IMR-90 (cell line): ENCODE measurements at regions not wholly inside any gene's neighbourhood (a gene's known extent, or its start where the extent isn't known, plus 50 kb on each side); places are given as distances from the start of the nearest gene placed in this dataset.

Experiments
- ATAC-seq: fragments of 200-7000 bp; cut with Tn5 transposase; 2 replicates; pipeline ENCODE4 v1.9.1; 2020; ENCODE audit warnings: low read depth, mild to moderate bottlenecking, moderate library complexity
- BruUV-seq: library from RNA; stranded (reverse); fragments of 400-500 nt; replicated peaks from 2 replicates; lab custom pipeline; 2021; lab: Mats Ljungman, UMichigan
- CTCF ChIA-PET: fragments of 300-600 bp; formaldehyde crosslinking; extraction: SDS; loops from one replicate; lab custom pipeline; 2021; ENCODE audit warnings: antibody characterized with exemption; lab: Yijun Ruan, JAX
- POLR2A ChIA-PET: fragments of 300-600 bp; sonication (Branson Sonifier 250); formaldehyde crosslinking; loops from one replicate; lab custom pipeline; 2022; ENCODE audit warnings: antibody characterized with exemption; ENCODE audit not compliant: unreplicated experiment; lab: Charles Lee
- DNase-seq: peaks from one replicate; pipeline ENCODE4 v3.0.0; 2013
- H2AFZ ChIP-seq: replicated peaks from 2 replicates; pipeline ENCODE3; 2013; ENCODE audit warnings: low read length, mild to moderate bottlenecking; ENCODE audit not compliant: poor library complexity
- H2AK5ac ChIP-seq: 2 replicates; pipeline ENCODE4 v1.6.1; 2013; ENCODE audit warnings: low read depth, low read length, inconsistent platforms
- H2AK9ac ChIP-seq: replicated peaks from 2 replicates; pipeline ENCODE3; 2013; ENCODE audit warnings: mild to moderate bottlenecking, low read depth, low read length, moderate library complexity; ENCODE audit not compliant: poor library complexity
- H2BK120ac ChIP-seq: 2 replicates; pipeline ENCODE4 v1.6.1; 2013; ENCODE audit warnings: low read depth, low read length, inconsistent platforms
- H2BK15ac ChIP-seq: 3 replicates; pipeline ENCODE4 v1.6.1; 2013; ENCODE audit warnings: low read depth, low read length, inconsistent platforms
- H2BK20ac ChIP-seq: 2 replicates; pipeline ENCODE4 v1.6.1; 2013; ENCODE audit warnings: low read depth, mild to moderate bottlenecking, inconsistent platforms, low read length, moderate library complexity
- H2BK5ac ChIP-seq: 2 replicates; pipeline ENCODE4 v1.6.1; 2013; ENCODE audit warnings: mild to moderate bottlenecking, low read depth, low read length, inconsistent platforms; ENCODE audit not compliant: poor library complexity, severe bottlenecking
- H3K14ac ChIP-seq: replicated peaks from 2 replicates; pipeline ENCODE4 v1.6.1; 2013; ENCODE audit warnings: low read depth, low read length, inconsistent platforms
- H3K18ac ChIP-seq: 2 replicates; pipeline ENCODE4 v1.6.1; 2013; ENCODE audit warnings: low read depth, low read length, control low read depth
- H3K23ac ChIP-seq: 2 replicates; pipeline ENCODE4 v1.6.1; 2013; ENCODE audit warnings: low read depth, low read length, inconsistent platforms
- H3K27ac ChIP-seq: 2 replicates; pipeline ENCODE4 v1.5.1; 2013; ENCODE audit warnings: mild to moderate bottlenecking, control low read depth, low read length; ENCODE audit not compliant: insufficient read depth
- H3K27me3 ChIP-seq: 2 replicates; pipeline ENCODE4 v1.6.1; 2013; ENCODE audit warnings: low read length; ENCODE audit not compliant: control insufficient read depth, insufficient read depth
- H3K36me3 ChIP-seq: 2 replicates; pipeline ENCODE4 v1.6.1; 2013; ENCODE audit warnings: low read length, mixed read lengths; ENCODE audit not compliant: control insufficient read depth, insufficient read depth
- H3K4ac ChIP-seq: 2 replicates; pipeline ENCODE4 v1.6.1; 2013; ENCODE audit warnings: low read depth, low read length, inconsistent platforms
- H3K4me1 ChIP-seq: 2 replicates; pipeline ENCODE4 v1.6.1; 2013; ENCODE audit warnings: low read length, mixed read lengths; ENCODE audit not compliant: control insufficient read depth, insufficient read depth
- H3K4me2 ChIP-seq: 2 replicates; pipeline ENCODE4 v1.6.1; 2013; ENCODE audit warnings: low read depth, mild to moderate bottlenecking, control low read depth, low read length, moderate library complexity
- H3K4me3 ChIP-seq: 2 replicates; pipeline ENCODE4 v1.5.1; 2013; ENCODE audit warnings: low read depth, mild to moderate bottlenecking, control low read depth, low read length, moderate library complexity; ENCODE audit not compliant: insufficient read depth
- H3K56ac ChIP-seq: 2 replicates; pipeline ENCODE4 v1.6.1; 2013; ENCODE audit warnings: low read length, inconsistent platforms; ENCODE audit not compliant: insufficient read depth; ENCODE audit errors: extremely low read depth
- H3K79me1 ChIP-seq, 2 experiments: 2 replicates each; pipeline ENCODE4 v1.6.1; 2013; ENCODE audit warnings: low read length in 2 of 2, inconsistent platforms in 1 of 2, low read depth in 1 of 2
- H3K9ac ChIP-seq: 2 replicates; pipeline ENCODE4 v1.6.1; 2013; ENCODE audit warnings: low read depth, low read length, control low read depth
- H3K9me1 ChIP-seq: 2 replicates; pipeline ENCODE4 v1.6.1; 2013; ENCODE audit warnings: low read length, inconsistent platforms; ENCODE audit not compliant: insufficient read depth
- H3K9me3 ChIP-seq: 2 replicates; pipeline ENCODE4 v1.6.1; 2013; ENCODE audit warnings: low read length; ENCODE audit not compliant: control insufficient read depth, insufficient read depth
- H4K20me1 ChIP-seq: 2 replicates; pipeline ENCODE4 v1.6.1; 2013; ENCODE audit warnings: low read length, inconsistent platforms; ENCODE audit not compliant: insufficient read depth
- H4K5ac ChIP-seq: 2 replicates; pipeline ENCODE4 v1.6.1; 2013; ENCODE audit warnings: mild to moderate bottlenecking, low read depth, low read length, control low read depth
- H4K8ac ChIP-seq, 2 experiments: 2 replicates each; pipeline ENCODE4 v1.6.1; 2013; ENCODE audit warnings: low read depth in 2 of 2, low read length in 2 of 2, control low read depth in 1 of 2, inconsistent platforms in 1 of 2
- H4K91ac ChIP-seq: 2 replicates; pipeline ENCODE4 v1.6.1; 2013; ENCODE audit warnings: low read depth, low read length, inconsistent platforms; ENCODE audit not compliant: insufficient read depth
- FOS ChIP-seq: fragments of 150-350 bp; IDR thresholded peaks from 2 replicates; pipeline ENCODE4 v1.6.1; 2016; ENCODE audit warnings: low read depth, low read length
- MXI1 ChIP-seq: IDR thresholded peaks from 2 replicates; pipeline ENCODE4 v1.6.1; 2012; ENCODE audit warnings: low read depth, mild to moderate bottlenecking, low read length, moderate library complexity, borderline replicate concordance
- NFE2L2 ChIP-seq: fragments of 150-350 bp; IDR thresholded peaks from 2 replicates; pipeline ENCODE4 v1.6.1; 2016; ENCODE audit warnings: low read depth, mild to moderate bottlenecking, low read length
- POLR2A ChIP-seq: IDR thresholded peaks from 2 replicates; pipeline ENCODE4 v1.6.1; 2012; ENCODE audit warnings: mild to moderate bottlenecking, low read depth, low read length
- RAD21 ChIP-seq: IDR thresholded peaks from 2 replicates; pipeline ENCODE4 v1.6.1; 2012; ENCODE audit warnings: low read length, improper control_type of control experiment
- RCOR1 ChIP-seq: IDR thresholded peaks from 2 replicates; pipeline ENCODE4 v1.6.1; 2012; ENCODE audit warnings: mild to moderate bottlenecking, low read length, improper control_type of control experiment; ENCODE audit not compliant: insufficient replicate concordance
- RFX5 ChIP-seq: IDR thresholded peaks from 2 replicates; pipeline ENCODE4 v1.8.0; 2012; ENCODE audit warnings: low read depth, mild to moderate bottlenecking, low read length, moderate library complexity
- SMC3 ChIP-seq: fragments of 150-350 bp; IDR thresholded peaks from 2 replicates; pipeline ENCODE4 v1.6.1; 2016; ENCODE audit warnings: low read depth, mild to moderate bottlenecking, antibody characterized with exemption, low read length, moderate library complexity
- WGBS, 2 experiments: methylation state at CpG; one replicate each; pipeline versions ENCODE4 v1.1.5 to v1.1.7; 2013; ENCODE audit warnings: missing lambda C conversion rate in 2 of 2; ENCODE audit not compliant: insufficient read length in 1 of 2; ENCODE audit errors: extremely low coverage in 2 of 2; 5-methylcytosine and 5-hydroxymethylcytosine counted together
- dilution Hi-C: fragments of 300-500 bp; cut with HindIII; formaldehyde crosslinking; loops from one replicate; pipeline ENCODE4 v1.14.3; 2018; ENCODE audit warnings: low sequenced_read_pairs; ENCODE audit not compliant: unreplicated experiment
- in situ Hi-C: fragments of 300-500 bp; cut with MboI; formaldehyde crosslinking; loops from 3 replicates; pipeline ENCODE4 v1.14.3; 2019; ENCODE audit warnings: low sequenced_read_pairs, inconsistent platforms, mixed read lengths
- intact Hi-C: fragments of 100-400 bp; cut with micrococcal nuclease; formaldehyde crosslinking; loops from 2 replicates; pipeline ENCODE4 v1.10.0; 2022
- TF ChIP-seq, protein P1 (sequence below): fragments of 150-350 bp; IDR thresholded peaks from 2 replicates; pipeline ENCODE4 v1.6.1; 2017; ENCODE audit warnings: mild to moderate bottlenecking, antibody characterized with exemption, low read length, low read depth
- TF ChIP-seq, protein P2 (sequence below): conservative IDR thresholded peaks from 2 replicates; pipeline ENCODE4 v1.5.1; 2012; ENCODE audit warnings: mild to moderate bottlenecking, low read depth, low read length, improper control_type of control experiment

DNA sequence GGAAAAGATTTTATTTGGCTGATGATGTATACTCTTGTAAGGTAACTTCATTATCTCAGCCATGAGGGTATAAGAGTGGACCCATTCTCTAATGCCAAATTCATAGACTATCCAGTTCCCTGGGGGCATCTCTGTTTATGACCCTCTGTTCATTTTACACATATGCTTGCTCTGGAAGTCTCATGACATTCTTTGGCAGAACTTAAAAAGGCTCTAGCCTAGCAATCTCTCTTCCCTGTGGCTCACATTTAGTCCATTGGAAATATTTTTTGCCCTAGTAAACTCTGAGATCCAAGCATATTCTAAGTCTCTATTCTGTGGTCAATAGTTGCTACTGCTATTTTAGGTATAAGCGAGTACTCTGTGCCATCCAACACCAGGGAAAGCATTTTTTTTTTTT lies 1201.8 kb upstream of the ZEB2 start:
- H3K4me3 ChIP-seq = no peak overlapping the region
- dilution Hi-C loops (no loop called here), intact Hi-C loops (no loop called here), in situ Hi-C loops (no loop called here)
- no peaks in the 10 kb centered on the region for H3K4me1 ChIP-seq
- no peak overlapping the region for H4K5ac ChIP-seq
- H2AK5ac ChIP-seq = no peak overlapping the region
- no peak overlapping the region for H2BK5ac ChIP-seq
- CTCF ChIA-PET = no interaction called here
- TF ChIP-seq, protein P1, sequence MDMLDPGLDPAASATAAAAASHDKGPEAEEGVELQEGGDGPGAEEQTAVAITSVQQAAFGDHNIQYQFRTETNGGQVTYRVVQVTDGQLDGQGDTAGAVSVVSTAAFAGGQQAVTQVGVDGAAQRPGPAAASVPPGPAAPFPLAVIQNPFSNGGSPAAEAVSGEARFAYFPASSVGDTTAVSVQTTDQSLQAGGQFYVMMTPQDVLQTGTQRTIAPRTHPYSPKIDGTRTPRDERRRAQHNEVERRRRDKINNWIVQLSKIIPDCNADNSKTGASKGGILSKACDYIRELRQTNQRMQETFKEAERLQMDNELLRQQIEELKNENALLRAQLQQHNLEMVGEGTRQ = no peak
- TF ChIP-seq RAD21 (no peak), POLR2A (no peak), NFE2L2 (no peak), MXI1 (no peak), RFX5 (no peak), FOS (no peak), RCOR1 (no peak), SMC3 (no peak)
- TF ChIP-seq, protein P2, sequence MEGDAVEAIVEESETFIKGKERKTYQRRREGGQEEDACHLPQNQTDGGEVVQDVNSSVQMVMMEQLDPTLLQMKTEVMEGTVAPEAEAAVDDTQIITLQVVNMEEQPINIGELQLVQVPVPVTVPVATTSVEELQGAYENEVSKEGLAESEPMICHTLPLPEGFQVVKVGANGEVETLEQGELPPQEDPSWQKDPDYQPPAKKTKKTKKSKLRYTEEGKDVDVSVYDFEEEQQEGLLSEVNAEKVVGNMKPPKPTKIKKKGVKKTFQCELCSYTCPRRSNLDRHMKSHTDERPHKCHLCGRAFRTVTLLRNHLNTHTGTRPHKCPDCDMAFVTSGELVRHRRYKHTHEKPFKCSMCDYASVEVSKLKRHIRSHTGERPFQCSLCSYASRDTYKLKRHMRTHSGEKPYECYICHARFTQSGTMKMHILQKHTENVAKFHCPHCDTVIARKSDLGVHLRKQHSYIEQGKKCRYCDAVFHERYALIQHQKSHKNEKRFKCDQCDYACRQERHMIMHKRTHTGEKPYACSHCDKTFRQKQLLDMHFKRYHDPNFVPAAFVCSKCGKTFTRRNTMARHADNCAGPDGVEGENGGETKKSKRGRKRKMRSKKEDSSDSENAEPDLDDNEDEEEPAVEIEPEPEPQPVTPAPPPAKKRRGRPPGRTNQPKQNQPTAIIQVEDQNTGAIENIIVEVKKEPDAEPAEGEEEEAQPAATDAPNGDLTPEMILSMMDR = no peak
- H3K9me3 ChIP-seq = no peaks in the 10 kb centered on the region
- H4K91ac ChIP-seq = no peak overlapping the region
- no peak overlapping the region for H2AFZ ChIP-seq
- H3K4ac ChIP-seq = no peak overlapping the region
- H4K8ac ChIP-seq = no peak overlapping the region
- no peak overlapping the region for H3K27ac ChIP-seq
- H3K36me3 ChIP-seq = no peaks in the 10 kb centered on the region
- BruUV-seq = no TSS peak
- DNase-seq (no peak), ATAC-seq (no peak)
- H2AK9ac ChIP-seq = no peak overlapping the region
- no peaks in the 10 kb centered on the region for H3K27me3 ChIP-seq
- WGBS, 2 experiments = no CpG with 5 or more reads among the region's 1 CpG
- no peak overlapping the region for H3K4me2 ChIP-seq
- H3K9me1 ChIP-seq = no peaks in the 10 kb centered on the region
- no peak overlapping the region for H3K14ac ChIP-seq
- H2BK15ac ChIP-seq = no peak overlapping the region
- no peaks in the 10 kb centered on the region for H3K79me1 ChIP-seq
- POLR2A ChIA-PET = no interaction called here
- H3K18ac ChIP-seq = no peak overlapping the region
- H3K23ac ChIP-seq = no peak overlapping the region
- no peak overlapping the region for H2BK120ac ChIP-seq
- no peak overlapping the region for H3K56ac ChIP-seq
- H3K9ac ChIP-seq = no peak overlapping the region
- no peak overlapping the region for H2BK20ac ChIP-seq
- no peaks in the 10 kb centered on the region for H4K20me1 ChIP-seq
